NB4 (cell line): ENCODE measurements at regions not wholly inside any gene's neighbourhood (a gene's known extent, or its start where the extent isn't known, plus 50 kb on each side); places are given as distances from the start of the nearest gene placed in this dataset.

Source experiments
- POLR2A ChIP-seq: IDR thresholded peaks from 2 replicates; pipeline ENCODE4 v1.6.1; 2011; ENCODE audit warnings: mild to moderate bottlenecking; ENCODE audit not compliant: insufficient read length; ENCODE audit errors: extremely low read depth
- TF ChIP-seq, protein P1 (sequence below): IDR thresholded peaks from one replicate; pipeline ENCODE4 v1.5.1; 2012; ENCODE audit warnings: low read depth, low read length

DNA sequence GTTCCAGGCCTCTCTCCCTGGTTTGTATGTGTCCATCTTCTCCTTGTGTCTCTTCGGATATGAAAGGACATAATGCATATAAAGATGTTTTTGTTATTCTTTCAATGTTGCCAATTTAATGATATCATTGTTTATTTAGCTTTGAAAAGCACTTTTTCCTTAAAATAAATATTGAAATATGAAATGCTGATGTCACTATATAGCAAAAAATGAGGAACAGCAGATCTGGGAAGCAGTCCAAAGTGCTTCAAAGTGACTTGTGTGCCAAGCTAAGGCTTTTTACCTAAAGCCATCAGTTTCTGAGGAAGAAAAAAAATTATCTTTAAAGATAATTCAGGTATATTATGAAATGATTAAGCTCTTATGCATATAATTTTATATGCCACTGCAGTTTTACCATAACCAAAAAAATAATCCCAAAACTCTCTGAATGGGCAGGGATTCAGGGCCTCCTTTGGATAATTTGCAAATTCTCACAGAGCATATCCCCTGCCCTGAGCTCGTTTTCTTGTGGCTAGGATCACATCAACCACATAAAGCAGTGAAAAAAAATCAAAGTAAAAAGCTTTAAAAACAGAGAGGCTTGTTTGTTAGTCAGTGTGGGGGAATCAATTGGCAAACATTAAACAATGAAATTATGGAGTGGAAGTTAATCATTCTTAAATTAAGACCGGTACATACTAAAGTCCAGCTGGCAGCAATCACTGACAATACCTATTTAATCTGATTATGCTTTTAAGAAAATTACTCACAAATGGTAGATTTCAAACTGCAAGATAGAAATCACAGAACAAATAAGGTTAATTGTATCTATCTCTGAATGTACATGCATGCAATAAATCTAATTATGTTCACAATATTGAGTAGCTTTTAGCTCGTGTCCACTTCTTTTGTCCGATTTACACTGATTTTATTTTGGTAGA lies 1027.9 kb upstream of the ADGRB3 start:
- TF ChIP-seq, protein P1, sequence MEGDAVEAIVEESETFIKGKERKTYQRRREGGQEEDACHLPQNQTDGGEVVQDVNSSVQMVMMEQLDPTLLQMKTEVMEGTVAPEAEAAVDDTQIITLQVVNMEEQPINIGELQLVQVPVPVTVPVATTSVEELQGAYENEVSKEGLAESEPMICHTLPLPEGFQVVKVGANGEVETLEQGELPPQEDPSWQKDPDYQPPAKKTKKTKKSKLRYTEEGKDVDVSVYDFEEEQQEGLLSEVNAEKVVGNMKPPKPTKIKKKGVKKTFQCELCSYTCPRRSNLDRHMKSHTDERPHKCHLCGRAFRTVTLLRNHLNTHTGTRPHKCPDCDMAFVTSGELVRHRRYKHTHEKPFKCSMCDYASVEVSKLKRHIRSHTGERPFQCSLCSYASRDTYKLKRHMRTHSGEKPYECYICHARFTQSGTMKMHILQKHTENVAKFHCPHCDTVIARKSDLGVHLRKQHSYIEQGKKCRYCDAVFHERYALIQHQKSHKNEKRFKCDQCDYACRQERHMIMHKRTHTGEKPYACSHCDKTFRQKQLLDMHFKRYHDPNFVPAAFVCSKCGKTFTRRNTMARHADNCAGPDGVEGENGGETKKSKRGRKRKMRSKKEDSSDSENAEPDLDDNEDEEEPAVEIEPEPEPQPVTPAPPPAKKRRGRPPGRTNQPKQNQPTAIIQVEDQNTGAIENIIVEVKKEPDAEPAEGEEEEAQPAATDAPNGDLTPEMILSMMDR, result no peak
- TF ChIP-seq POLR2A, result no peak
